ENCODE measurements at regions not wholly inside any gene's neighbourhood (a gene's known extent, or its start where the extent isn't known, plus 50 kb on each side); places are given as distances from the start of the nearest gene placed in this dataset.

GRCh38 chrX:26670521-26670920 lies 454.6 kb downstream of the MAGEB5 start (continued):
- TF ChIP-seq CEBPZ (IDR thresholded peaks at IDR 0.05; ENCODE audit: low read depth, low read length): no peak
- TF ChIP-seq ZNF24 (IDR thresholded peaks at IDR 0.05): no peak
- TF ChIP-seq TCF12 (IDR thresholded peaks at IDR 0.05; ENCODE audit: low read depth, low read length): no peak
- no peak for TF ChIP-seq HDGF (IDR thresholded peaks at IDR 0.05)
- no peak for TF ChIP-seq HDAC2 (IDR thresholded peaks at IDR 0.05)
- no peak for TF ChIP-seq CHD1 (IDR thresholded peaks at IDR 0.05; ENCODE audit: low read depth, low read length)
- no peak for TF ChIP-seq ZSCAN29 (IDR thresholded peaks at IDR 0.05)

- WGBS (ENCODE audit: insufficient coverage, insufficient replicate concordance, low lambda C conversion rate, missing lambda C conversion rate): 18% methylated on average over 3 of the region's 3 CpGs
- Histone ChIP-seq H3K27me3 (replicated peaks in 1 of 2; ENCODE audit: control insufficient read depth in 2 of 2, insufficient read depth in 2 of 2, low read length in 1 of 2) (no peaks in the 10 kb centered on the region), H3K4me1 (ENCODE audit: control insufficient read depth, insufficient read depth, low read length) (no peaks in the 10 kb centered on the region), H3K9ac (ENCODE audit: control insufficient read depth, insufficient read depth, low read length) (no peak overlapping the region), H3K9me3 (replicated peaks; ENCODE audit: control insufficient read depth, insufficient read depth, low read length) (no peaks in the 10 kb centered on the region), H2AFZ (ENCODE audit: control insufficient read depth, low read depth, low read length) (no peak overlapping the region), H3K4me3 (no peak overlapping the region), H4K20me1 (ENCODE audit: control insufficient read depth, insufficient read depth) (no peaks in the 10 kb centered on the region), H3K27ac (ENCODE audit: control insufficient read depth, insufficient read depth) (no peak overlapping the region), H3K4me2 (ENCODE audit: control insufficient read depth, insufficient read depth) (no peak overlapping the region), H3K36me3 (ENCODE audit: control insufficient read depth in 2 of 2, insufficient read depth in 2 of 2, low read length in 1 of 2) (no peaks in the 10 kb centered on the region), H3K79me2 (ENCODE audit: control insufficient read depth, insufficient read depth, low read length) (no peaks in the 10 kb centered on the region)
- ATAC-seq (no peak), FAIRE-seq (no peak), DNase-seq (ENCODE audit: low read depth, low spot score) (no peak)
- ChIA-PET CTCF (no interaction called here), POLR2A (no interaction called here), RAD21 (ENCODE audit: unreplicated experiment) (no interaction called here), SMC1A (ENCODE audit: uncharacterized antibody, unreplicated experiment) (no interaction called here)
- no TSS peak for BruUV-seq (replicated peaks)
- in situ Hi-C loops (cut with MboI): no loop called here
- intact Hi-C loops (cut with micrococcal nuclease; ENCODE audit: unreplicated experiment): no loop called here
- TF ChIP-seq STAT3 (IDR thresholded peaks at IDR 0.05; ENCODE audit: low read depth, low read length) (no peak), SUZ12 (IDR thresholded peaks at IDR 0.05; ENCODE audit: unreplicated experiment) (no peak), ESRRA (IDR thresholded peaks at IDR 0.05; ENCODE audit: low read length) (no peak), ZBED1 (IDR thresholded peaks at IDR 0.05; ENCODE audit: borderline replicate concordance) (no peak), E4F1 (IDR thresholded peaks at IDR 0.05; ENCODE audit: borderline replicate concordance, partially characterized antibody) (no peak), NFYA (IDR thresholded peaks at IDR 0.05; ENCODE audit: borderline replicate concordance, low read depth, low read length) (no peak), SMAD5 (IDR thresholded peaks at IDR 0.05; ENCODE audit: low read depth) (no peak), HDAC2 (IDR thresholded peaks at IDR 0.05) (no peak), LARP7 (IDR thresholded peaks at IDR 0.05) (no peak), SPI1 (IDR thresholded peaks at IDR 0.05; ENCODE audit: borderline replicate concordance, insufficient read depth, low read depth, low read length) (no peak), MEF2B (IDR thresholded peaks at IDR 0.05; ENCODE audit: partially characterized antibody, poor library complexity, severe bottlenecking) (no peak), ELK1 (IDR thresholded peaks at IDR 0.05; ENCODE audit: low read depth, low read length) (no peak), POU2F2 (IDR thresholded peaks at IDR 0.05; ENCODE audit: borderline replicate concordance, low read depth, low read length) (no peak)
Observed at GRCh38 chrX:26664919-26665318, 448.9 kb downstream of the MAGEB5 start.

Measured in GM12878 (cell line).